SK-N-SH (cell line): ENCODE measurements at regions not wholly inside any gene's neighbourhood (a gene's known extent, or its start where the extent isn't known, plus 50 kb on each side); places are given as distances from the start of the nearest gene placed in this dataset.
"Not testable (repeated sequence)": the region's sequence is repeated elsewhere in the genome, so short reads cannot be mapped to it uniquely, and the experiment has no call there.

Experiments
- CTCF ChIA-PET: fragments of 300-600, 350-600 bp; formaldehyde crosslinking; extraction: SDS; loops from one replicate; lab custom pipeline; 2021; lab: Yijun Ruan, JAX
- POLR2A ChIA-PET: fragments of 350-600 bp; sonication (Branson Sonifier 250); formaldehyde crosslinking; extraction: SDS; loops from one replicate; lab custom pipeline; 2020; ENCODE audit warnings: antibody characterized with exemption, inconsistent platforms; lab: Yijun Ruan, JAX
- DNase-seq: peaks from one replicate; pipeline ENCODE4 v3.0.0; 2012
- H2AFZ ChIP-seq: fragments of 200-600 bp; sonication (generic); 2 replicates; pipeline ENCODE4 v1.8.1; 2016; ENCODE audit warnings: antibody characterized with exemption, mild to moderate bottlenecking, low read depth
- H3F3A ChIP-seq: fragments of 200-600 bp; sonication (generic); replicated peaks from 2 replicates; pipeline ENCODE3; 2016; ENCODE audit warnings: antibody characterized with exemption, mild to moderate bottlenecking; ENCODE audit not compliant: insufficient read depth
- H3K27ac ChIP-seq, 2 experiments: fragments of 200-500 bp in 1 of 2; fragments of 200-600 bp in 1 of 2; sonication (Bioruptor generic) in 1 of 2; sonication (generic), shearing (Covaris generic) in 1 of 2; 2 replicates each; pipeline versions ENCODE4 v1.5.1 to v1.6.1; 2014 to 2016; ENCODE audit warnings: low read depth in 2 of 2, inconsistent platforms in 1 of 2, low read length in 1 of 2, mild to moderate bottlenecking in 1 of 2, mixed read lengths in 1 of 2
- H3K27me3 ChIP-seq: fragments of 200-600 bp; sonication (generic), shearing (Covaris generic); 2 replicates; pipeline ENCODE4 v1.6.1; 2016; ENCODE audit warnings: mixed run types; ENCODE audit not compliant: insufficient read depth
- H3K36me3 ChIP-seq, 2 experiments: fragments of 200-500 bp in 1 of 2; fragments of 200-600 bp in 1 of 2; sonication (Bioruptor generic) in 1 of 2; sonication (generic) in 1 of 2; replicated peaks in 1 of 2; 2 replicates each; pipeline versions ENCODE3 to v1.5.1; 2014 to 2016; ENCODE audit warnings: low read length in 1 of 2, mild to moderate bottlenecking in 1 of 2; ENCODE audit not compliant: insufficient read depth in 2 of 2, control insufficient read depth in 1 of 2
- H3K4me1 ChIP-seq, 2 experiments: fragments of 200-500 bp in 1 of 2; fragments of 200-600 bp in 1 of 2; sonication (Bioruptor generic) in 1 of 2; sonication (generic), shearing (Covaris generic) in 1 of 2; 2 replicates each; pipeline versions ENCODE4 v1.5.1 to v1.6.1; 2014 to 2016; ENCODE audit warnings: low read depth in 1 of 2, low read length in 1 of 2, mixed run types in 1 of 2; ENCODE audit not compliant: insufficient read depth in 2 of 2, control insufficient read depth in 1 of 2
- H3K4me2 ChIP-seq: fragments of 200-600 bp; sonication (generic), shearing (Covaris generic); 2 replicates; pipeline ENCODE4 v1.6.1; 2017; ENCODE audit warnings: mixed run types
- H3K4me3 ChIP-seq, 2 experiments: fragments of 200-500 bp in 1 of 2; fragments of 200-600 bp in 1 of 2; sonication (Bioruptor generic) in 1 of 2; sonication (generic), shearing (Covaris generic) in 1 of 2; 2 replicates each; pipeline versions ENCODE4 v1.5.1 to v1.8.1; 2014 to 2016; ENCODE audit warnings: low read depth in 2 of 2, inconsistent platforms in 1 of 2, low read length in 1 of 2, mild to moderate bottlenecking in 1 of 2, mixed read lengths in 1 of 2, moderate library complexity in 1 of 2
- H3K79me2 ChIP-seq: fragments of 200-600 bp; sonication (generic); 2 replicates; pipeline ENCODE4 v1.8.1; 2017; ENCODE audit warnings: mild to moderate bottlenecking; ENCODE audit not compliant: insufficient read depth
- H3K9ac ChIP-seq: fragments of 200-600 bp; sonication (generic); 2 replicates; pipeline ENCODE4 v1.6.1; 2017; ENCODE audit warnings: mixed run types
- H3K9me2 ChIP-seq: fragments of 200-600 bp; sonication (generic); 2 replicates; pipeline ENCODE4 v1.6.1; 2017; ENCODE audit warnings: mixed run types
- H3K9me3 ChIP-seq: fragments of 200-600 bp; sonication (generic); 2 replicates; pipeline ENCODE4 v1.6.1; 2017; ENCODE audit warnings: mixed run types, mild to moderate bottlenecking, moderate library complexity
- H4K20me1 ChIP-seq: fragments of 200-600 bp; sonication (generic); 2 replicates; pipeline ENCODE4 v1.6.1; 2017; ENCODE audit warnings: mild to moderate bottlenecking, mixed run types; ENCODE audit not compliant: insufficient read depth
- WGBS: methylation state at CpG from one replicate; pipeline ENCODE4 v1.1.6; 2017; ENCODE audit warnings: low lambda C conversion rate; 5-methylcytosine and 5-hydroxymethylcytosine counted together

DNA sequence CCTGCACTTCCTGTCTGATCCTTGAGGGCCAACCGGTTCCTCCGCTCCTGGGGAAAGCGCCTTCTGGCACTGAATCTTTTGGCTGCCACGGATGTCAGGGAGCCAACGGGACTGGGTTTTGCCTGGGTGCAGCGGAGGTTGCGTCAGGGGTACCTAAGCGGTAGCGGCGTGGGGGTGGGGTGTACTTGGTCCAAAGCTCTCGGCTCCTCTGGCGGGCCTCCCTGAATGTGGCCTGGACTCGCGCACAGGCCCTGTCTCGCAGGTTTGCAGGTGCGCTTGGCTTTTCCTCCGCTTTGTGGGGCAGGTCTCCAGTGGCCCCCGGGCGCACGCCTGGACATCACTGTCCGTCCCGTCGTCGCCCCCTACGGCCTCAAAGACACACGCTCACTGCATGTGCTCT lies 1410.1 kb upstream of the PCDH10 start:
- H3F3A ChIP-seq, POLR2A ChIA-PET, H3K27me3 ChIP-seq, H3K79me2 ChIP-seq, H3K4me3 ChIP-seq, H3K9me2 ChIP-seq, H2AFZ ChIP-seq, DNase-seq, H3K27ac ChIP-seq, H4K20me1 ChIP-seq, H3K9me3 ChIP-seq, H3K4me1 ChIP-seq, H3K4me2 ChIP-seq, CTCF ChIA-PET, H3K9ac ChIP-seq, H3K36me3 ChIP-seq: not testable (repeated sequence)
- WGBS = 81% methylated on average over 6 of the region's 26 CpGs

DNA sequence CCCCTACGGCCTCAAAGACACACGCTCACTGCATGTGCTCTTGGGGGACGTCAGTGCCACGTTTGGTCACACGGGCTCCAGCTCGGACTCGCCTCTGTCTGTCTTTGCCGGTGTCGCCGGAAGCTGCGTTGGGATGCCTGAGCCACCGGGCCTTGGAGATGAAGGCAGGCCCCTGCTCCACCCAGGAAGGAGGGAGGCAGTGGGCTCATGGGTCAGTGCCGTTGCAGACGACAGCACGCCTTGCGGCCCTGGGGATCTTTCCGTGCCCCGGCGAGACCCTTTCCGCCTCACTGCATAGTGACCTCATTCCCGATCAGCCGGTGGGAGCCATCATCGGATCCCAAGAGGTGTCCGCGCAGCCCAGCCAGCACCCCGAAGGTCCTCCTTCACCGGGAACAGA lies 1407.3 kb upstream of the PCDH10 start:
- H3K9me3 ChIP-seq, H3K9me2 ChIP-seq, H2AFZ ChIP-seq, H3K9ac ChIP-seq, H3K27ac ChIP-seq, H3K4me1 ChIP-seq, H3F3A ChIP-seq, H3K27me3 ChIP-seq, H3K4me3 ChIP-seq, CTCF ChIA-PET, POLR2A ChIA-PET, H3K36me3 ChIP-seq, DNase-seq, H3K79me2 ChIP-seq, H3K4me2 ChIP-seq, H4K20me1 ChIP-seq: not testable (repeated sequence)
- 80% methylated on average over 1 of the region's 27 CpGs for WGBS

DNA sequence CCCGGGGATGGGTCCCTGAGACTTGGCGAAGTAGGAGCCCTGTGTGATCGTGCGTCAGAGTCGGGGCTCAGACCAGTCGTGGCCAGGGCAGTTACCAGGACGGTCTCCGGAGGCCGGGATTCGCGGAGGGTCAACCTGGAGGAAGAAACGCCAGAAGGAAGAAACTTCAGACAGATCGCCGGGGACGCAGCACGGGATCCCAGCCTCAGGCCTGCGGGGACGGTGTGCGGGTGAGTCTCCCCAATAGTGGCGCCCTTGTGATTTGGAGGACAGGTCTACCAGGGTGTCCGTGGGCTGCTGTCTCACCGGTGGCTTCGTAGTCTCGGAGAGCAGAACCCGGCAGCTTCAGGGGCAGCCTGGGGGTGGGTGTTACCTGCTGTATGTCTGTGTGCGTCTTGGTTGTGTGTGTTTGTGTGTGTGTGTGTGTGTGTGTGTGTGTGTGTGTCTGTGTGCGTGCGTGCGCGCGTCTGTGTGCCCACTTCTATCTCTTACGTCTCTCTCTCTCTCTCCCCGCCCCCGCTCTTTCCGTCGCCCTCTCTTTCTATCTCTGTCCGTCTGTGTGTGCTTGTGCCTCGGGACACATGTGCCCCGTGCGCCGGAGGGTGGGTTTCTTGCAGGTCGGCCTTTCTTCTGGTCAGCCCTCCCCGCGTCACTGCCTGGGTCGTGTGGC lies 1406.4 kb upstream of the PCDH10 start:
- H3K9me2 ChIP-seq, H3K79me2 ChIP-seq, H2AFZ ChIP-seq, POLR2A ChIA-PET, DNase-seq, H3K9me3 ChIP-seq, H3K27ac ChIP-seq, H3K27me3 ChIP-seq, H3K36me3 ChIP-seq, H4K20me1 ChIP-seq, H3K9ac ChIP-seq, H3K4me3 ChIP-seq, CTCF ChIA-PET, H3F3A ChIP-seq, H3K4me2 ChIP-seq, H3K4me1 ChIP-seq: not testable (repeated sequence)
- WGBS = 80% methylated on average over 38 of the region's 45 CpGs

DNA sequence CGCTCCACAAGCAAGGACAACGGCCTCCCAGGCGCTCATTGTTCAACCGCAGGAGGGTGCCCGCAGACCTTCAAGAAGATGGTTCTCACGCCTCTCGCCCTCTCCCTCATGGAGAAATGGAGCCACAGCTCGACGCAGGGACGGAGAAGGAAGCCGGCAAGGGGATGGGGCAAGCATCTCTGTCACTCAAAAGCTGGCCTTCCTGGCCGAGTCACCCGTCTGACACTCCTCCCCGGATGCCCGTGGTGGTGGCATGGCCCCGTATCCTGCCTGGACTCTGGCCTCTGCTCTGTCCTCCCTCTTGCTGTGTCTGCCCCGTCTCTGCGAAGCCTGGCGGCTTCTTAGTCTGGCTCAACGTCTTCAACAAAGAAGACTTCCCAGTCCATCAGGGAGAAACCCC lies 1405.7 kb upstream of the PCDH10 start:
- H3K27me3 ChIP-seq, H3K4me2 ChIP-seq, POLR2A ChIA-PET, CTCF ChIA-PET, H3K36me3 ChIP-seq, H3K4me3 ChIP-seq, H3K9me2 ChIP-seq, H3F3A ChIP-seq, H2AFZ ChIP-seq, H3K9ac ChIP-seq, H4K20me1 ChIP-seq, H3K4me1 ChIP-seq, H3K9me3 ChIP-seq, H3K27ac ChIP-seq, DNase-seq, H3K79me2 ChIP-seq: not testable (repeated sequence)
- WGBS = 63% methylated on average over 11 of the region's 20 CpGs

DNA sequence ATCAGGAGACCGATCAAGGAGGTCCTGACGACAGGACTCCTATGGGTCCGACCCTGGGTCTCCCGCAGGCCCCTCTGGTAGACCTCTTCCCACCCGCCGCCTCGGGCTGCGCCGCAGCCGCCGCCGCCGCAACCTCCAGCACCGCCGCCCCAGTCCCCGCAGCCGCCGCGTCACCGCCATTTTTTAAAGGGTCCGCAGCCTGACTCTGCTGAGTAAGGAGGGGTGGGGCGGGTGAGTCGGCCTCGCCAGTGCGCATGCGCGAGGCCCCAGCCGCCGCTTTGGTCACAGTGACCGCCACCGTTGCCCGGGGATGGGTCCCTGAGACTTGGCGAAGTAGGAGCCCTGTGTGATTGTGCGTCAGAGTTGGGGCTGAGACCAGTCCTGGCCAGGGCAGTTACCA lies 1401.9 kb upstream of the PCDH10 start:
- 69% methylated on average over 4 of the region's 34 CpGs for WGBS
- POLR2A ChIA-PET, H2AFZ ChIP-seq, H3F3A ChIP-seq, CTCF ChIA-PET, H3K4me1 ChIP-seq, H3K79me2 ChIP-seq, H3K27me3 ChIP-seq, H4K20me1 ChIP-seq, H3K9ac ChIP-seq, H3K9me2 ChIP-seq, H3K4me3 ChIP-seq, H3K4me2 ChIP-seq, DNase-seq, H3K36me3 ChIP-seq, H3K27ac ChIP-seq, H3K9me3 ChIP-seq: not testable (repeated sequence)

DNA sequence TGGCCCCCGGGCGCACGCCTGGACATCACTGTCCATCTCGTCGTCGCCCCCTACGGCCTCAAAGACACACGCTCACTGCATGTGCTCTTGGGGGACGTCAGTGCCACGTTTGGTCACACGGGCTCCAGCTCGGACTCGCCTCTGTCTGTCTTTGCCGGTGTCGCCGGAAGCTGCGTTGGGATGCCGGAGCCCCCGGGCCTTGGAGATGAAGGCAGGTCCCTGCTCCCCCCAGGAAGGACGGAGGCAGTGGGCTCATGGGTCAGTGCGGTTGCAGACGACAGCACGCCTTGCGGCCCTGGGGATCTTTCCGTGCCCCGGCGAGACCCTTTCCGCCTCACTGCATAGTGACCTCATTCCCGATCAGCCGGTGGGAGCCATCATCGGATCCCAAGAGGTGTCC lies 1399.9 kb upstream of the PCDH10 start:
- H3K79me2 ChIP-seq, H3K27me3 ChIP-seq, H2AFZ ChIP-seq, POLR2A ChIA-PET, H3K9me2 ChIP-seq, CTCF ChIA-PET, H3K36me3 ChIP-seq, H3K9ac ChIP-seq, H3K4me1 ChIP-seq, H3K4me3 ChIP-seq, H4K20me1 ChIP-seq, H3K9me3 ChIP-seq, H3K4me2 ChIP-seq, DNase-seq, H3K27ac ChIP-seq, H3F3A ChIP-seq: not testable (repeated sequence)
- WGBS = 67% methylated on average over 11 of the region's 31 CpGs

DNA sequence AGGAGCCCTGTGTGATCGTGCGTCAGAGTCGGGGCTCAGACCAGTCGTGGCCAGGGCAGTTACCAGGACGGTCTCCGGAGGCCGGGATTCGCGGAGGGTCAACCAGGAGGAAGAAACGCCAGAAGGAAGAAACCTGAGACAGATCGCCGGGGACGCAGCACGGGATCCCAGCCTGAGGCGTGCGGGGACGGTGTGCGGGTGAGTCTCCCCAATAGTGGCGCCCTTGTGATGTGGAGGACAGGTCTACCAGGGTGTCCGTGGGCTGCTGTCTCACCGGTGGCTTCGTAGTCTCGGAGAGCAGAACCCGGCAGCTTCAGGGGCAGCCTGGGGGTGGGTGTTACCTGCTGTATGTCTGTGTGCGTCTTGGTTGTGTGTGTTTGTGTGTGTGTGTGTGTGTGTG lies 1399.1 kb upstream of the PCDH10 start:
- H3K4me3 ChIP-seq, H3K4me2 ChIP-seq, POLR2A ChIA-PET, H4K20me1 ChIP-seq, H2AFZ ChIP-seq, H3K36me3 ChIP-seq, H3F3A ChIP-seq, H3K9me3 ChIP-seq, H3K79me2 ChIP-seq, DNase-seq, CTCF ChIA-PET, H3K27ac ChIP-seq, H3K4me1 ChIP-seq, H3K9ac ChIP-seq, H3K27me3 ChIP-seq, H3K9me2 ChIP-seq: not testable (repeated sequence)
- WGBS = 73% methylated on average over 17 of the region's 25 CpGs
